ENCODE measurements at regions not wholly inside any gene's neighbourhood (a gene's known extent, or its start where the extent isn't known, plus 50 kb on each side); places are given as distances from the start of the nearest gene placed in this dataset.

DNA sequence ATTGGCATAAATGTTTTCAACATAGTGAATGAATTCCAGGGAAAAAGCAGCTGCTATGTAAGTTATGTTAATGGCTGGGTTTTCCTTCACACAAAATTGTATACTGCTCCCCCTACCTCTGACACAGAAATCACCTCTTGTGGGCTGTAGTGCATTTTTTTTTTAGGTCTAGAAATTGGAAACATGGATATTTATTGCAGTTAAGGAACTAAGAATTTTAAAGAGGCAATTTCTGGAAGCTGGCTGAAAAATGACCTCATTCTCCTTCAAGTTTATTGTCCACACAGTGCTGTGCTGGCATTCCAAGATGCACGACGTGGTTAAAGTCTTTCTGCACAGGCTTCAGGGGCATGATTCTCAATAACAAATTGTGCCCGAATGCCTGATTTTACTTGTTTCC is 1424.2 kb downstream of the MRPL39 start:
- DNase-seq: no peak

DNA sequence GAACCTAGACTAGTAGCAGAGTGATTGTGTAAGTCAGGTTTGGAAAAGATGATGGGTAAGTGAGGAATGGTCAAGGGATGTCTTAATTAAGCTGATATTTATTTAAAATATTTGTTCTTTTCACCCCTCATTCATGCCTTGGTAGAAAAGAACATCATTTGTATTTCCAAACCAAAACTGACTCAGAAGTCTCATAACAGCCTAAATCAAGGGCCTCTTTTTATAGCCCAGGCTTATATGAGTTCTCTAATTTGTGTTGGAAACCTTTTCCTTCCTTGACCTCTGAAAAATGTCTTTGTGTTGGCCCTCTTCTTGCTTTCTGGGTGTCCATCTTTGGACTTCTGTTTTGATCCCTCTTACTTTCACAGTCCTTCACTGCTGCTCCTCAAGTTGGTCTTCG is 1428.2 kb downstream of the MRPL39 start:
- DNase-seq: no peak

DNA sequence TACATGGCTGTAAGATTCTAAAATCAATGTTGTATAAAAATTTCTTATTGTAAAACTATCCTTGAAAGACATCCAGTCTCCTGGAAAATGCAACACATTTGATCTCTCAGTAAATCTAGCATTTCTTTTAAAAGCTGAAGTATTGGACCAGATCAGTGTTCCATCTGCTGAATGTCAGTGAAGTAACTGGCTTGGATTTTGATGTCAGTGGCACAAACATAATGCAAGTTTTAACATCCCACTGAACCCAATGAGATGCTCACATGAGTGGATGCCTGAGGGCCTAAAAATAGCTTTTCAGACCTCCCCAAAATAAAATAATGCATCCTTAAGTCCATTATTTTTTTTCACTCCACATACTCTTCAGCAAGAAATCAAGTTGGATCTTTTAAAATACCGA is 1432.2 kb downstream of the MRPL39 start:
- no peak for DNase-seq

DNA sequence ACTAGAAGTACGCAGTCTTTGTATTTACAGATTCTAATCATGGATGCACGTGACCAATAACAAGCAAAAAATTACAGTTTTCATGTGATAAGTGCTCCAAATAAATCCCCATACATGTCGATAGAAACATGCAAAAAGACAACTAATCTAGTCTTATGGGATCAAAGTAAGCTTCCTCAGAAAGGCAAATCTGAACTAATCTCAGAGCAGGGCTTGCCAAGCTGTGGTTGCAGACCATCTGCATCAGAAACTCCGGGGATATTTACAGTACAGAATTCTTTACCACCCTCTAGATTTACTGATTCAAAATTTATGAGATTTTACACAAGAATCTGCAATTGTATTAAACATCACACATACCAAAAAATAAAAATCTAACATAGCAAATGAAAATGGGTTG is 1435.5 kb downstream of the MRPL39 start:
- DNase-seq: no peak

DNA sequence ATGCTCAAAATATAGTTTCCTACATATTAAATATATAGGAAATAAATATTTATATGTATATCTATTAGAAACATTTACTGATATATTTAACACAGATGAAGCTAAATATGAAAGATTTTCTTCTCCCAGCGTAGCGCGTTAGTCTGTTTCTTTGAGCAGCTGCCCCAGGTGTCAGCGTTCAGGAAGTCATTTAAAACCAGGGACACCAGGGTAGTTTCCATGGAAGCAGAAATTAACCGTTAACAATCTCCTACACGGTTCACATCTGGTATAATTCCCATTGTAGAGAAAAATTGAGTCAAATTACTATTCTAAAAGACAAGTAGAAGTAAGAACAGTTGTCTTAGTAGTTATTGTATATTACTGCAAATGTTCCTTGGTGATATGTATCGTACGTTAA is 1443.7 kb downstream of the MRPL39 start:
- peak in 2 of 3 experiments; percentile 50 to 90 for DNase-seq

DNA sequence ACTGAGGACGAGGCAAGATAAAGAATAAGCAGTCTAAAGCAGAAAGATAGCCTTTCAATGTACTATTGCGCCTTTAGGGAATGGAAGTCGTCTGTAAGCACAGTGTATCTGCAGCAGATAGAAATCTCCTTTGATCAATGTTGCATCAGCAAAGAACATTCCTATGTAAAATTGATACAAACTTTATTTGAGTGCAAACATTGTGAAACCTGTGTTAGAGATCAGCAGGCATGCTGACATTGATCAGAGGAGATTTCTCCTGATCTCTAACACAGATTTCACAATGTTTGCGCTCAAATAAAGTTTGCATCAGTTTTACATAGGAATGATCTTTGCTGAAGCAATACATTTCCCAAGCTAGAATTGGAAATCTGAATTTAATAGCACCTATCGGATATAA is 1446.8 kb downstream of the MRPL39 start:
- DNase-seq: no peak

DNA sequence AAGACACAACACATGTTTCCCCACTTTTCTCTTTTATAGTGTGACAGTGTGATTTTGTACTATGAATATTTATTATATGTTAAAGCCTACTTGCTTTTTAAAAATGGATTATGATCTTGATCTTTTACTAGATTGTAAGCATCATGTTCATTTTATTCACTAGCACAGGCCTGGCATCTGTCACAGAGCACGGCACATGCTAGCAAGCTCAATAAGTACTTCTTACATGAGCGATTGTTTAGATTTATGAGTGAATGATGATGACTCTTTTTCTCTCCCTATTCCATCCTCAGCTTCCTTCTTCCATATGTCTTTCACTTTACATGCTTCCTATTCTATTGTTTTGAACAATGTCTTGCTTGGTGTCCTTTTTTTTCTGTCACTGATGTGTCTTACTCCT is 1454.1 kb downstream of the MRPL39 start:
- DNase-seq: no peak

DNA sequence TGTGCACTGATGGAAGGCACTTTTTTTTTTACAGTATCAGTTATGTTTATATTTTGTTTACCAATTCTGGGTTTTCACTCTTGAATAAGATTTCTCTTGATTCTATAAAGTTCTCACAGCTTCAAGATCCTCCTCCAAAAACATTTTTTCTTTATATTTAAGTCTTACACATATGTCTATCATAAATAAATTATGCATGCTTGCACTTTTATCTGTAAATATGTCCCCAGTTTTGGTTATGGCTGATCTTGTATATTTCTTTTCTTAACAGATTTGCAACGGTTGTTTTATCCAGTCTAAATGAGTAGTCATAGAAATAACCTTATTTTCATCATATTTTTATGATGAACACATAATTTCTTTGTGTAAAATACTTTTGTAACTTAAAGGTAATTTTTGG is 1456.5 kb downstream of the MRPL39 start:
- DNase-seq: no peak

DNA sequence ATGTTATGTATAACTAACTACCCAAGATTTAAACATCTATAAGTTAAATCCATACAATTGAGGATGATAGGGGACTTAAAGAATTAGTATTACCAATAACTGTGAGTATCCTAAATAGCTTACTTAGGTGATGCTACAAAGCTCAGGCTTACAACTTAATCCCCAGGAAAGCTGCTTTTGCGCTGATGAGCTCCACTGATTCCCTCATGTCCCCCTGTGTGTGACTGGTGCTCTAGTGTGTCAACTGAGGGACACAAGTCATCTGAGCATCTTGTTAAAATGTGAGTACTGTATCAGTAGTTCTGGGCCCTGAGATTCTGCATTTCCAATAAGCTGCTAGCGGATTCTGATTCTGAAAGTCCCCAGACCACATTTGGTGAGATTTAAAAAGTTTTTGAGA is 1458.8 kb downstream of the MRPL39 start:
- no peak for DNase-seq

DNA sequence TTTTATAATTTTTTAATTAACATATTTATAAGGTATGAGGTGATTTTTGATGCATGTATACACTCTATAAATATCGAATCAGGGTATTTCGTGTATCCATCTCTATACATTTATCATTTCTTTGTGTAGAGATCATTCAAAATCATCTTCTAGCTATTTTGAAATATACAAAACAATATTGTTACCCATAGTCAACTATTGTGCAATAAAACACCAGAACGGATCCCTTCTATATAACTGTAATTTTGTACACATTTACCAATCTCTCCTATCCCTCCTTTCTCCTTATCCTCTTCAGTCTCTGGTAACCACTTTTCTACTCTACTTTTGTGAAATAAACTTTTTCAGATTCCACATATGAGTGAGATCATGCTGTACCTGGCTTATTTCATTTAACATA is 1459.6 kb downstream of the MRPL39 start:
- no peak for DNase-seq

DNA sequence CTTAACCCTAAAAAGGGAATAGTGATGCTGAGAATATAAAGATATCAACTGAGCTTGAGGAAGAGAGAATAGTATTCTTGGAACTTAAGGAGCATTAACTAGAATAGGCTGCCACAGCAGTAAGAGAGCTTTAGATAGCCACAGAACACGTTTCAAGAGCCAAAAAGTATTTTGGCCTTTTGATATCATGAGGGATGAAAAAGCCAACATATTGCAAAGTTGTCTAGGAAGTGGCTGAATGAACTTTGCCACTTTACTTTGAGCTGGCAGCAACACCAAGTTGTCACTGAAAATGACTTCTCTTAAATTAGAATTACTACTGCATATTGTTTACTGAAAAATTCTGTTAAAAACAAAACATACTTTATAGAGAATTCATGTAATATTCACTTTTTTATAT is 1476.2 kb downstream of the MRPL39 start:
- no peak for DNase-seq

DNA sequence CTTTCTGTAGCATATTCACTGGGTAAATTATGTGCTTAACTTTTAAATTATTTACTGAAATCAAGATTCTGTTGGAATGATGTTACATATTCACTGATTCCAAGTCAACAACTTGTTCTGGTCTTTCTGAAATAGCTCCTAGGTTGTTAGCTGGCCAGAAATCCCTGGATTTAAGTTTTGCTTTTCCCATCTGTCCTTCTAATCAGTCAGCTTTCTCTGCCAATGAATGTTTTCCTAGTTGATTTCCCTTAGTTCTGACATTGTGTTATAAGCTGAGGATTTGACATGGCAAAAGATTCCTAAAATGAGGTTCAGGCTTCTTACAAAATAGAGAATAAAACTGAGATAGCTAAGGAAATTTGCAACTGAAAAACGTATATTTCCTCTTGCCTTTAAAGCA is 1479.6 kb downstream of the MRPL39 start:
- no peak for DNase-seq

DNA sequence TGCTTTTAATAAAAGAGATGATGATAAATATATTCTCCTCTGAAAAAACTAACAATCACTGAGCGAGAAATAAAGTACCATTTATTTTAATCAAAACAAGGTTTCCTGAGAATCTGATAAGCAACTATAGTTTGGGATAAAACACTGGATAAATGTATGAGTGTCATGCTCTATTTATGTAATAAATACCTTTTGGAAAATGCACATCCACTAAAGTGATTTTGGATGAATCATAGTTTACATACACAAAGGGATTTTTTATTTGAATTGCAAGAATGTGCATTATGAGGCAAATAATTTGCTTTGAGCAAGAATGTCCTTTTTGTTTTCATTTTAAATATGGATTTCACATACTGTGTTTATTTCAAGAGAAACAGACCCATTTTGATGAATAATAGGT is 1483.5 kb downstream of the MRPL39 start:
- DNase-seq: no peak

DNA sequence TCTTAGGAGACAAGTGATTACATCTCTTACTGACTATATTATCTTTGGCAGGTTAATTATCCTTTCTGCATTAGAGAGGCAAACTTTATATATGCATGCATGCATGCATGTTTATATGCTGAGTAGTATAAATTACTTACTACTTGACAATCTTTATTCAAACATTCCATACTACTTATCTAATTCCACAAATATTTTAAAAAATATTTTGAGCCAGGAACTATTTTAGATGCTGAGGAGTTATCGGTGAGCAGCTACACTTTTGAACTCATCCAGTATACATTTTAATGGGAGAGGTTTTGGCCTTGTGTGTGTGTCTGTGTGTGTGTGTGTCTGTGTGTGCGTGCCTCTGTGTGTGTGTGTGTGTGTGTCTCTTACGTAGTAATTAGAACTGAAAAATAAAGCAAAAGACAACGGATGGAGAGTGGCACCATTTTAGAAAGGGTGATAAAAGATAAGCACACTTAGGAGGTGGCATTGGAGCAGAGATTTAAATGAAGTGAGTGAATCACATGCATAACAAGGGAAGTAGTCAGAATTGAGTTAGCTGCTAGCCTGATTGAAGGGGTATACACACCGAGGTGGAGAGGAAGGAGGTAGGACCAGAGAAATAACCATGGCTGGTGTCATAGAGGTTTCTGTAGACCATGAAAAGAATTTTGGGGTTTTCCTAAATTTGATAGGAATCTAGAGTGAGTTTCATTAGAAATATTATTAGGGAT is 1488.4 kb downstream of the MRPL39 start:
- peak in 1 of 3 experiments; percentile 32 for DNase-seq

DNA sequence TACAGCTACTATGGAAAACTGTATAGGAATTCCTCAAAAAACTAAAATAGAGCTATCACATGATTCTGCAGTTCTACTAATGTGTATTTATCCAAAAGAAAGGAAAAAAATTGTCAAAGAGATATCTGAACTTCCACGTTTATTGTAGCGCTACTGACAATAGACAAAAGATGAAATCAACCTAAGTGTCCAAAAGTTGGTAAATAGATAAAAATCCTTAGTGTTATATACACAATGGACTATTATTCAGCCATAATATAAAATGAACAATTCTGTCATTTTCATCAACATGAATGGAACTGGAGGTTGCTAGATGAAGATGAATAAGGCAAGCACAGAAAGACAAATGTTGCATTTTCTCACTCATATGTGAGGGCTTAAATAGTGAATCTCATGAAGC is 1492.1 kb downstream of the MRPL39 start:
- DNase-seq: no peak

DNA sequence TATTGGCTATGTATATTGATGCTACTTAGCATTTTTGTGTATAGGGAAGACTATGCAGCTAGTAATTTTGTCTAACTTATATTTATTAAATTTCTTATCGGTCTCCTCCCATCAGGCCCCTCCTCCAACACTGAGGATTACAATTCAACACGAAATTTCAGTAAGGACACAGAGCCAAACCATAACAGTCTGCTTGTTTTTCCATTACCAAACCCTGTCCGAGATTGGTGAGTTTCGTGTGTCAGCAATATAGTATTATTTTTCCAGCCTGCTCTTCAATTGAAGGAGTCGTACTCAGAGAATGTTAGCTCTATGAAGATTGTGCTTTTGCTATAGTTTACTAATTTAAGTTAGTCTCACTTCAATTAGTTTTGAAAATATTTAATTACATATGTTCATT is 1495.3 kb downstream of the MRPL39 start:
- DNase-seq: no peak

DNA sequence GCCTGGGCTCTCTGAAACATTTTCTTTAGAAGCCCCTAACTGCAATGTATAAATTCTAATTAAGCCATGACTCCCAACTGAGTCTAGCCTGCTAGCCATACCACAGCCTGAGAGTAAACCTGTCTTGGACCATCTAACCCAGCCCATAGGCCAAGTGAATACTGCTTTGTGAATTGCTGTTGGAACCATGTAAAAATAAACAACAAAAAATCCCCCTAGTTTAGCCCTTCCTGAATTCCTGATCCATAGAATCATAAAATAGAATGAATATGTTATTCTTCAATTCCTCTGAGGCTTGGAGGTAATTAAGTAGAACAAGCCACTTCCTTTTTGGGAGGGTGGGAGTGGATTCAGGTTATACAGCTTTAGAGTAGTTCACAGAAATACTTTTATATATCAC is 1496.4 kb downstream of the MRPL39 start:
- no peak for DNase-seq

DNA sequence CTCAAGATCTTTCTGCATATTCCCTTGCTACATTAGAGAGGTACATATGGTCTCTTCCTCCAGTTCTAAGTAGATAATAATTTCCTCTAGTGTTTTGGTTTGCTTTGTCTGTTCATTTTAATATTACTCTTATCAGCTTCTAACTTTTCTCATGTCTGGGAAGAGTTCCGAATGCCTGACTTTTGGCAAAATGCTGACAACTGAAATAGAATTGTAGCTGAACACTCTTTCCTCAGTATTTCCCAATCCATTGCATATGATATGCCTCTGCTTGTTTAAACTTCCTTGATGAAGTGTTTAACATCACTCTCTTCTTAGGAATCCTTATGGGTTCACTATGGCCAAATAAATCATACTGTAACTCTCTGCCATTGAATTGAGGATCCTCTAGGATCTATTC is 1510.1 kb downstream of the MRPL39 start:
- no peak for DNase-seq

DNA sequence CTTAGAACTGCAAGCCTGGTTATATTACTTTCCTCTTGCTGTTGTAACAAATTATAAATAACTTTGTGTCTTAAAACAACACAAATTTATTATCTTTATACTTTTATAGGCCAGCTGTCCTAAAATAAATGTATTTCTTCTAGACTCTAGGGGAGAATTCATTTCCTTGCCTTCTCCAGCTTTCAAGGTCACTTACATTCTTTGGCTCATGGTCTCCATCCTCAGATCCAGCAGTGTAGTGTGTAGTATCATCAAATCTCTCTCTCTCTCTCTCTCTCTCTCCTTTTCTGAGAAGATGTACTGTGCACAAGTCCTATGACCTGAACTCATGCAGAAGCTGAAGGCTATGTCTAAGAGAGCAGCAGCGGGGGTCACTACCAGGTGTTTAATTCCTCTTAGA is 1510.6 kb downstream of the MRPL39 start:
- no peak for DNase-seq

DNA sequence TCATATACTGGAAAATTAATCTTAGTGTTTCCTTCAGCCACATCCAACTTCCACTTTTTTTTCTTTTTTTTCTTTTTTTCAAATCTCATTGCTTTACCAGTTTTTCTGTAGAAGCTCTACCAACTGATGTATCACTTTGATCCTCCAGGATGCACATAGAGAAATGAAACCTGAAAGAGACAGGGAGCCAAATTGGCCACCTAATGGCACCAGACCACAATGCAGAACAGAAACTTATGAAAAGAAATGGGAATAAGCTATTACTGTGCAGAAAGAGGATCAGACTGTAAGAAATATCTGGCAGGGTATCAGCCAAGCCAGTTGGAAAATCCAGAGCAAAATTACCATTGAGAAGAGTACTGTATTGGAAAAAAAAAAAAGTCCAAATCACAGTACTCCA is 1514.2 kb downstream of the MRPL39 start:
- no peak for DNase-seq

DNA sequence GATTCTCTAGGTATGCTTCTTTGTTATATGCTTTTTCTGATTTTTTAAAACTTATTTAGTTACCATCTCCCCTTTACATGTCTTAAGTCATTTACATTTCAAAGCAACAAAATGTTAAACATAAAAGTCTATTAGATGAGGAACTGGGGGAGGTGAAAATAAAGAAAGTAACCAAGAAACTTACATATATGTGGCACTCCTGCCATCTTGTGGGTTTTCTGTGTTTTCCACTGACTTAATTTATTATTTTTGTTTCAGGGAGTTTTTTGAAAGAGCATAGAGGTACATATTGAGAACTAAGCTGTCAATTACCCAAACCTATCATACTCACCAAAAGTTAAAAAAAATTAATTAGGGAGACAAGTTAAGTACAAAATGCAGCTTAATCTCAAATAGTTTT is 1531.1 kb downstream of the MRPL39 start:
- DNase-seq: peak in 1 of 3 experiments; percentile 64

DNA sequence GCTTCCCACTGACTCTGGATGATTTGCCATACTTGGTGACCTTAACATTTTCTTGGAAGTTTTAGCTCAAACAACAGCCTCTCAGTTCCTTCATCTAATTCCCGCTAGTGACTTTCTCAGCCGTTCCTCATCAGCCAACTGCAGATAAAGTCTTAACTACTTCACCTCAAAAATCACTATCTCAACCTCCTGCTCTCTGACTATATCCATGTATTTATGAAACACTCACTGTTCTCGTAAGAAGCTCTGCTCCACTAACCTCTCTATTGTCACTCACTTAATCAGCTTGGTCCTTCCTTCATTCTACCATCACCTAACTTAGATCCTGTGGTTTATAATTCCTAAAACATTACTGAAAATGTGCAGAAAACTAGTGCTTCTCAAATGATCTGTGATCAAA is 1551.6 kb downstream of the MRPL39 start:
- no peak for DNase-seq

DNA sequence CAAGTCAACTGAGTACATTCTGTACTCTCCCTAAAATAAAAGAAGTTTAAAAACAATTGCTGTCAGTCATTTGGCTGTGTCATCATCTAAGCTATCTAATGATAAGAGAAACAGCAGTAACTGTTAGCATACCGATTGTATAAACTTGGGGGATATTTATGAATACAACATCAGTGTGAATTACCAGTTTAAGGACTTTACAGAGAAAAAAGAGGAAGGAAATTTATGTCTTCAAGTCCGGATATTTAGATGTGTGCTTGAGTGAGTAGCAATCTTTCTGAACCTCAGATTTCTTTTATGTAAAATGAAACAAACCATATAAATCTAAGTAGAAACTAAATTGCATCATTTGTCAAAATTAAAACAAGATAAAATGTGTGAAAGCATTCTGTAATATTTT is 1557.0 kb downstream of the MRPL39 start:
- DNase-seq: no peak

DNA sequence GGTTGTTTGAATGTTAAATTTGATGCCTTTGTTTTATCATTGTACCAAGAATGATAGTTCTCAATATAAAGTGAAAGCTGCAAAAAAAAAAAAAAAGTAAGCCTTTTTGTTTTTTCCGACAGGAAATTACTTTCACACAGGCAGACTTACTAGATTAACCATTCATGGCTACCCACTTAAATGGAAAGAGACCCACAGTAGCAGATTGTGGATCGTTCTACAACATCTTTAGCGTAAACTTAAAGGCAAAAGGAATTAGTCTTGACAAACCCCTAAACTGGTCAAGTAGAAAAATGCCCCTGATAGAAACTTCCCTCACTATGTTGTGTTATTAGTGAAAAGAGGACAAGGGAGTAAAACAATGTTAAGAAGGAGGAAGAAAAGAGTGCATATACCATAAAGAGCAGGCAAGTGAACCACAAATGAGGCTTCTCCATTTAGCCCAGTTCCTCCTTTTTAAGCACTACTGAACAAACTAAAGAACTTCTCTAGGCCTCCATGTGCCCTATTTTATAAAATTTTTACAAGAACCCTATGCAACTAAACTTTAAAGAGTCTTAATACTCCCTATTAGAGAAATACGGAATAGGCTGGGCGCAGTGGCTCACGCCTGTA is 1560.3 kb downstream of the MRPL39 start:
- DNase-seq: no peak

DNA sequence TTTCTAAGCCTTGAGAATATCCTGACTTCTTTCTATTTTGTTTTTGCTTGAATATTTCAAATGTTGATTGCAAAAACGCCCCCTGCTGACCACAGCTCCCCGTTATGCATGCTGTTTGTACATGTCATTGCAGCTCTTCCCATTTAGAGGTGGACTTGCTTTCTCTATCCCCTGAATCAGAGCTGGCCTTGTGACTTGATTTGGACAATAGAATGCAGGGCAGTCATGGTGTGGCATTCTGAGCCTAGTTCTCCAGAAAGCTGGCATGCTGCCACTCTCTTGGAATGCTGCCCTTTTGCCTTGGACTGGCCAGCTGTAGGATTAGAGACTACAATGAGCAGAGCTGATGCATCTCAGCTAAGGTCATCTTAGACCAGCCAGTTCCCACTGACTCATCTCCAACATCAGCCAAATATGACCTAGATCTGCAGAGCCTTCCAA is 1561.5 kb downstream of the MRPL39 start:
- DNase-seq: peak in 1 of 3 experiments; percentile 17

All from NCI-H1417 (cell line).